ENCODE measurements at regions not wholly inside any gene's neighbourhood (a gene's known extent, or its start where the extent isn't known, plus 50 kb on each side); places are given as distances from the start of the nearest gene placed in this dataset.

DNA sequence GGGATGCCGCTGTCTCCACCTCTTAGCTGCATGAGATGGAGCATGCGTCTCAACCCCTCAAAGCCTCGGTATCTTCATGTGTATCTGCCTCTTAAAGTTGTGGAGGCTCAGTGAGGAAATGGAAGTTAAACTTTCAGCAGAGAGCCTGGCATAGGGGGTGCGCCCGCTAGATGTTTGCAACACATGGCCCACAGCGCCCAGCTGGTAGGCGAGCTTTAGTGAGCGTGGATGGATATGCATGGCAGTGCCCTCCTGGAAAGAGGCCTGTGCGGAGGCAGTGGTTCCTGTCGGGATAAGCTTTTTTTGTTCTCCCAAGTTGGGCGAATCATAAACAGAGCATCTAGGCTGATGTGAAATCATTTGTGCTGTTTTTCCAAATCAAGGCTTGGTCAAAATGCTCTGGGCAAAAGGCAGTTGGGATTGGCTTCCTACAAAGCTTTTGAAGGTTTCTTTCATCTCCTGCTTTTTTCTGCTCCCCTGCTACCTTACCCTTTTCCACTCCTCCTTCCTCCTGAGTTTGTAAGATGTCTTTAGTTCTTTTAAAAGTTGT is 272.4 kb upstream of the TPM1 start:
- Mint-ChIP-seq H3K4me3 (no peak overlapping the region), H3K4me1 (peaks cover 17% of the 10 kb centered on the region), H3K9me3 (no peaks in the 10 kb centered on the region), H3K27me3 (ENCODE audit: low read depth, poor library complexity) (peaks cover 5% of the 10 kb centered on the region), H3K27ac (peak overlapping the region; percentile 20), H3K36me3 (ENCODE audit: low read depth) (peaks cover 21% of the 10 kb centered on the region)
- TF ChIP-seq, protein P1, sequence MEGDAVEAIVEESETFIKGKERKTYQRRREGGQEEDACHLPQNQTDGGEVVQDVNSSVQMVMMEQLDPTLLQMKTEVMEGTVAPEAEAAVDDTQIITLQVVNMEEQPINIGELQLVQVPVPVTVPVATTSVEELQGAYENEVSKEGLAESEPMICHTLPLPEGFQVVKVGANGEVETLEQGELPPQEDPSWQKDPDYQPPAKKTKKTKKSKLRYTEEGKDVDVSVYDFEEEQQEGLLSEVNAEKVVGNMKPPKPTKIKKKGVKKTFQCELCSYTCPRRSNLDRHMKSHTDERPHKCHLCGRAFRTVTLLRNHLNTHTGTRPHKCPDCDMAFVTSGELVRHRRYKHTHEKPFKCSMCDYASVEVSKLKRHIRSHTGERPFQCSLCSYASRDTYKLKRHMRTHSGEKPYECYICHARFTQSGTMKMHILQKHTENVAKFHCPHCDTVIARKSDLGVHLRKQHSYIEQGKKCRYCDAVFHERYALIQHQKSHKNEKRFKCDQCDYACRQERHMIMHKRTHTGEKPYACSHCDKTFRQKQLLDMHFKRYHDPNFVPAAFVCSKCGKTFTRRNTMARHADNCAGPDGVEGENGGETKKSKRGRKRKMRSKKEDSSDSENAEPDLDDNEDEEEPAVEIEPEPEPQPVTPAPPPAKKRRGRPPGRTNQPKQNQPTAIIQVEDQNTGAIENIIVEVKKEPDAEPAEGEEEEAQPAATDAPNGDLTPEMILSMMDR (IDR thresholded peaks at IDR 0.05) = no peak
- no peak for DNase-seq

DNA sequence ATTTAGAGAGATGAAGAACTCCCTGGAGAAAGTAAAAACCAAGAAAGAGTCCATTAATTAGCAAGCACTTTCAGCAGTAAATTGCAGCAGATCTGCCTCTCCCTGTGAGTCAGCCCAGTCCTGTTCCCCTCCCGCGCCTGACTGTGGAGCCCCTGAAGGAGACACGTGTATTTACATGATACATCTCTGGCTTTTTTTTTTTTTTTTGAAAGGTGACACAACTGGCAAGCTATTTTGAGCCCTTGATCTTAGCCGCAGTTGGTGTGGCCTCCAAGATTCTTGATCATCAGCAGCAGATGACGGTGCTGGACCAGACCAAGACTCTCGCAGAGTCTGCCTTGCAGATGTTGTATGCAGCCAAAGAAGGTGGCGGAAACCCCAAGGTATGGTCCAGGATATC is 271.8 kb upstream of the TPM1 start:
- DNase-seq = no peak
- H3K4me3 Mint-ChIP-seq = no peak overlapping the region
- H3K27ac Mint-ChIP-seq = peak overlapping the region; percentile 20
- H3K9me3 Mint-ChIP-seq = no peaks in the 10 kb centered on the region
- H3K36me3 Mint-ChIP-seq (ENCODE audit: low read depth) = peaks cover 26% of the 10 kb centered on the region
- H3K4me1 Mint-ChIP-seq = peaks cover 11% of the 10 kb centered on the region
- H3K27me3 Mint-ChIP-seq (ENCODE audit: low read depth, poor library complexity) = peaks cover 7% of the 10 kb centered on the region
- TF ChIP-seq, protein P1 (IDR thresholded peaks at IDR 0.05) = no peak

DNA sequence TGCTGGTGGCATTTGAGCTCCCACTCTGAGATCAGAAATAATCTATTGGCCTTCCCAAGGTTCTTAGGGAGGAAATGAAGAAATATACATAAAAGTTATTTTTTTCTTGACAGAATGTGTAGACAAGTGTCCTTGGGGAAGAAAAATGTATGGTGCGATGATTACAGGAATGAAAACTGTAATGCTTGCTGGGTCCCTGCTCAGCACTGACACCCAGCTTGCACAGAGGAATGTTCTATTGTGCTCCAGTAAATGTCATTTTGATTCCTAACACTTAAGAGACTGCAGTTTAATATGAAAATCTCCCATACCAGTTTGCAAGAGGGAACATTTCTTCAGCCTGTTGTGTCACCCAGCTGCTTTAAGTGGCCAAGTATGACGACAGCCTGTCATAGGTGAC is 271.3 kb upstream of the TPM1 start:
- TF ChIP-seq, protein P1 (IDR thresholded peaks at IDR 0.05) = no peak
- H3K27me3 Mint-ChIP-seq (ENCODE audit: low read depth, poor library complexity) = peaks cover 7% of the 10 kb centered on the region
- H3K4me1 Mint-ChIP-seq = peaks cover 8% of the 10 kb centered on the region
- no peak overlapping the region for H3K4me3 Mint-ChIP-seq
- H3K9me3 Mint-ChIP-seq = no peaks in the 10 kb centered on the region
- H3K27ac Mint-ChIP-seq = no peak overlapping the region
- peaks cover 30% of the 10 kb centered on the region for H3K36me3 Mint-ChIP-seq (ENCODE audit: low read depth)
- no peak for DNase-seq

DNA sequence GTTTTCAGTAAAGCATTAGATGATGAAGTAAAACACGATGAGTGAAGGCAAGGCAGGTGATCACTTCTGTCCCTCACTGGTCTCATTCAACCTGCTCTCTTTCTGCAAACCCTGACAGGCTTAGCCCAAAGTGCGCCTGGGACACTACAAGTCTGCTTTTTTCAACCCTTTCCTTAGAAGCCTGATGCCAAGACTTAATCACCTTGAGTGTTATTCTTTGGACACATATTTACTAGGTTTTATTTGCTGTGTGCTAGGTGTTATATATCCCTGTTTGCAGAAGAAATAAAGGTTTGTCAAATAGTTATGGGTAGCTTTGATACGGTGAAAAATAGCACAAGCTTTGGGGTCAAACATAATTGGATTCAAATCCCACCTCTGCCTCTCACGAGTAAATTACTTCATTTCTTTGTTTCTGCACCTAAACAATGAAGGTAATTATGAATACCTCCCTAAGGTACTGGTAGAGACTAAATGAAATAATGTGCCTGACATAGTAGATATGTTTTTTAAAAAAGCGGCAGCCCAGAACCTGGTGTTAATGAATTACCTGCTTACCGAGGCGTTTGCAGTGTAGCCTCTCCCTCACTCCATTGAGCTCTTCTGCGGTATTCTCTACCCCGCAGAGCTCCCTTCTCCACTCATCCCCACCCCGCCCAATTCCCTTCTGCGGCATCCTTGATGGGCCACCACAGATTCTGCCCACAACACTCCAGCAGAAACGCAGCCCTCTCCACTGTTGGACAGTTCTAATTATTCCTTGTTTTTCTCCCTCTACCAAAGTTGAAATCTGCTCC is 269.0 kb upstream of the TPM1 start:
- Mint-ChIP-seq H3K27ac (peak overlapping the region; percentile 10), H3K9me3 (no peaks in the 10 kb centered on the region), H3K36me3 (ENCODE audit: low read depth) (peaks cover 31% of the 10 kb centered on the region), H3K4me3 (no peak overlapping the region), H3K27me3 (ENCODE audit: low read depth, poor library complexity) (peaks cover 7% of the 10 kb centered on the region), H3K4me1 (peaks cover 8% of the 10 kb centered on the region)
- DNase-seq = no peak
- TF ChIP-seq, protein P1 (IDR thresholded peaks at IDR 0.05) = no peak

DNA sequence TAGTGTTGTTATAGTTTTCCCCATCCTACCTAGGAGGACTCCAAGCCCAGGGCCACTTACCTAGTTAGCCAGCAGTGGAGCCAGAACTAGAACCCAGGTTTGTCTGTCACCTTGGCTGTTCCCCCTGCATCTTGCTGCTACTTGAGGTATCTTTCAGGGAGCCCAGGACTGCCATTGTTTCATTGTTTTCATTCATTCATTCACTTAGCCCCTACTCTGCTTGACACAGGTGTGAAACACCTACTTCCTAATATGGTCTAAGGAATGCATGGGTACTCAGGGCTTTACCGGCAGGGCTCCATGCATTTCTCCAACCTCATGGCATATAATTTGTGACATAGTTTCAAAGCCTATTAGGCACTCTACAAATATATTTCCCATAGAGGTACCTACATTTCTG is 266.6 kb upstream of the TPM1 start:
- no peak for DNase-seq
- no peak overlapping the region for H3K4me3 Mint-ChIP-seq
- H3K9me3 Mint-ChIP-seq = no peaks in the 10 kb centered on the region
- TF ChIP-seq, protein P1 (IDR thresholded peaks at IDR 0.05) = no peak
- peaks cover 7% of the 10 kb centered on the region for H3K27me3 Mint-ChIP-seq (ENCODE audit: low read depth, poor library complexity)
- peaks cover 2% of the 10 kb centered on the region for H3K4me1 Mint-ChIP-seq
- peaks cover 39% of the 10 kb centered on the region for H3K36me3 Mint-ChIP-seq (ENCODE audit: low read depth)
- H3K27ac Mint-ChIP-seq = no peak overlapping the region

DNA sequence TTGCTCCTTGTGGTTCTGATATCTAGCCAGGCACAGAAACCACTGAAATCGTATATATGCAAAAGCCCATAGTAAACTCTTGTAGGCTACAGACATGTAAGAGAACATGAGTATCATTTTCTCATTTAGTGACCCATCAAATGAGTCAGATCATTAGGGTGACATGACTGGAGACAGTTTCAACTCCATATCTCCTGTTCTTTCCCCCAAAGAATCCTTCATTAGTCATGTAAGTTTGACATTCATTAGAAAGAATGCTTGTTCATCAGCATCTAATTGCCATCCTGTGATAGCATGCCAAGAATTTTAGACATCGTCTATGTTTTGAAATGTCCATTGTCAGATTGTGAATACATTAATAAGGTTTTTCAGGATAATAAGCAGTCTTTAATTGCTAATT is 264.9 kb upstream of the TPM1 start:
- Mint-ChIP-seq H3K36me3 (ENCODE audit: low read depth) (peaks cover 34% of the 10 kb centered on the region), H3K27ac (no peak overlapping the region), H3K9me3 (no peaks in the 10 kb centered on the region), H3K27me3 (ENCODE audit: low read depth, poor library complexity) (peaks cover 11% of the 10 kb centered on the region), H3K4me1 (peaks cover 15% of the 10 kb centered on the region), H3K4me3 (no peak overlapping the region)
- TF ChIP-seq, protein P1 (IDR thresholded peaks at IDR 0.05) = no peak
- no peak for DNase-seq
